ENCODE measurements at regions not wholly inside any gene's neighbourhood (a gene's known extent, or its start where the extent isn't known, plus 50 kb on each side); places are given as distances from the start of the nearest gene placed in this dataset.
A peak's percentile ranks its signal among the peaks of the same experiment; 100 is the strongest.
"Not testable (repeated sequence)": the region's sequence is repeated elsewhere in the genome, so short reads cannot be mapped to it uniquely, and the experiment has no call there.

DNA sequence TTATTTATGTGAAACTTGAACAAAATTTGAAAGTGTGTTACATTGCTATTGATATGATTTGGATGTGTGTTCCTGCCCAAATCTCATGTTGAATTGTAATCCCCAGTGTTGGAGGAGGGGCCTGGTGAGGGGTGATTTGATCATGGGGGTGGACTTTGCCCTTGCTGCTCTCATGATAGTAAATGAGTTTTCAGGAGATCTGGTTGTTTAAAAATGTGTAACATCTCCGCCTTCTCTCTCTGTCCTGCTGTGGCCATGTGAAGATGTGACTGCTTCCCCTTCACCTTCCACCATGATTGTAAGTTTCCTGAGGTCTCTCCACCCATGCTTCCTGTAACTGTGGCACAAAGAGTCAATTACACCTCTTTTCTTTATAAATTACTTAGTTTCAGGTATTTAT, 1731.0 kb downstream of the SLITRK5 start:
- Mint-ChIP-seq H3K9me3 (no peaks in the 10 kb centered on the region), H3K36me3 (no peaks in the 10 kb centered on the region), H3K27ac (no peak overlapping the region), H3K4me1 (peaks cover 26% of the 10 kb centered on the region), H3K27me3 (ENCODE audit: low read depth) (no peaks in the 10 kb centered on the region), H3K4me3 (no peak overlapping the region)
- CTCF ChIA-PET = no interaction called here
- DNase-seq (ENCODE audit: low spot score) = no peak
- POLR2A ChIA-PET = no interaction called here
- TF ChIP-seq MYBL2 (CRISPR knock-in tag; IDR thresholded peaks at IDR 0.05) = no peak
- no peak for ATAC-seq

DNA sequence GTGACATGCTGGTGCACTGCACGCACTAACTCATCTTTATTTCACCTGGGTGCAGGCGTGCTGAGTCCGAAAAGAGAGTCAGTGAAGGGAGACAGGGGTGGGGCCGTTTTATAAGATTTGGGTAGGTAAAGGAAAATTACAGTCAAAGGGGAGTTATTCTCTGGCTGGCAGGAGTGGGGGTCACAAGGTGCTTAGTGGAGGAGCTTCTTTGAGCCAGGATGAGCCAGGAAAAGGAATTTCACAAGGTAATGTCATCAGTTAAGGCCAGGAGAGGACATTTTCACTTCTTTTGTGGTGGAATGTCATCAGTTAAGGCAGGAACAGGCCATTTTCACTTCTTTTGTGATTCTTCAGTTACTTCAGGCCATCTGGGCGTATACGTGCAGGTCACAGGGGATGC, 1734.9 kb downstream of the SLITRK5 start:
- Mint-ChIP-seq H3K27ac (peak overlapping the region; percentile 63; the same call in 1 of the 2 replicates), H3K4me1 (peaks cover 19% of the 10 kb centered on the region)
- H3K36me3 Mint-ChIP-seq; ATAC-seq; H3K27me3 Mint-ChIP-seq (ENCODE audit: low read depth); H3K9me3 Mint-ChIP-seq; POLR2A ChIA-PET; DNase-seq (ENCODE audit: low spot score); H3K4me3 Mint-ChIP-seq: not testable (repeated sequence)
- CTCF ChIA-PET = interaction anchor here (0.5 kb wide), 1 partner anchor 28 kb away, joined by 5 read pairs; no protein-coding TSS in a partner anchor

DNA sequence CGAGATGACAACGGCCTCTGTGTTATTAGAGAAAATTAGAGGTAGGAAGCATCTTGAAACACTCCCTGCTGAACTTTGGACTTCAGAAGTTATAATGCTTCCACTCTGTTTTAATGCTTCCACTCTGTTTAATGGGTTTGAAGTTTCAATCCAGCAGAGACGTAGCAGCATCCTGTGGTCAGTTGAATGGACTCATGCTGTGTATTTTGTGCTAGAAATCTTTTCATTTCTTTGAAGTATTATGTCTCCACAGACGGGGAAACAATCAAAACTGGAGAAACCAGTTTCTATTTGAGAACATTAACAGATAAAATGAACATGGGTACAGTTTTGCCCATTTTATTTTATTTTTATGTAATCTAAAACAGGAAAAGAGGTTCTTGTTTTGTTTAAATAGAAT, 1736.2 kb downstream of the SLITRK5 start:
- ChIA-PET CTCF (no interaction called here), POLR2A (no interaction called here)
- Mint-ChIP-seq H3K4me1 (peaks cover 11% of the 10 kb centered on the region), H3K27me3 (ENCODE audit: low read depth) (no peaks in the 10 kb centered on the region), H3K4me3 (no peak overlapping the region), H3K36me3 (no peaks in the 10 kb centered on the region), H3K9me3 (no peaks in the 10 kb centered on the region), H3K27ac (no peak overlapping the region)
- DNase-seq (ENCODE audit: low spot score) (no peak), ATAC-seq (no peak)
- TF ChIP-seq OVOL2 (CRISPR knock-in tag; IDR thresholded peaks at IDR 0.05; ENCODE audit: borderline replicate concordance) (no peak), SMAD4 (CRISPR knock-in tag; IDR thresholded peaks at IDR 0.05) (no peak), ZNF219 (CRISPR knock-in tag; IDR thresholded peaks at IDR 0.05; ENCODE audit: borderline replicate concordance) (no peak), IRF2 (CRISPR knock-in tag; IDR thresholded peaks at IDR 0.05; ENCODE audit: borderline replicate concordance, low read depth) (no peak), ATF2 (CRISPR knock-in tag; IDR thresholded peaks at IDR 0.05; ENCODE audit: borderline replicate concordance, low read depth) (no peak), FOXP1 (CRISPR knock-in tag; IDR thresholded peaks at IDR 0.05; ENCODE audit: borderline replicate concordance) (no peak), JUN (CRISPR knock-in tag; IDR thresholded peaks at IDR 0.05) (no peak), PRRX2 (CRISPR knock-in tag; IDR thresholded peaks at IDR 0.05) (no peak), ATF1 (CRISPR knock-in tag; IDR thresholded peaks at IDR 0.05) (no peak)

DNA sequence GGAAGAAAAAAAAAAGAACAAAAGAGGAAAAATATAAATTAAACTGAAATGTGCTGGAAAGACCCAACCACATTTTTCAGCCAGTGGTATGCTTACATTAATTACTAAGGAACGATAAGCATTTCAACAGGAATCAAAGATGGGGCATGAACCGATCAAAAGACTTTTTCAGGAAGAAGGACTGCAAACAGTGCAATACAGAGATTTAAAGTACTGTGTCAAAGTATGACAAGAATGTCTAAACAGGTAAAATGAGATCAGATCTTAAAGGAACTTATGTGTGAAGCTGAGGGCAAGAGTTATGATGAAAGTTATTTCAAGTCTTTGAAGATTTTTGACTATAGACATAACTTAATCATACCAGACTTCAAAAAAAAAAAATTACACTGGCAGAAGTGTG, 1761.8 kb downstream of the SLITRK5 start:
- no peak for TF ChIP-seq OVOL2 (CRISPR knock-in tag; IDR thresholded peaks at IDR 0.05; ENCODE audit: borderline replicate concordance)
- no peak for TF ChIP-seq TP53 (CRISPR knock-in tag; IDR thresholded peaks at IDR 0.05)
- no peak for TF ChIP-seq CBFB (CRISPR knock-in tag; IDR thresholded peaks at IDR 0.05; ENCODE audit: low read depth)
- TF ChIP-seq PRDM15 (CRISPR knock-in tag; IDR thresholded peaks at IDR 0.05) = no peak
- no peak for TF ChIP-seq ATF1 (CRISPR knock-in tag; IDR thresholded peaks at IDR 0.05)
- no peak for TF ChIP-seq TEAD1 (CRISPR knock-in tag; IDR thresholded peaks at IDR 0.05)
- TF ChIP-seq, protein P1, sequence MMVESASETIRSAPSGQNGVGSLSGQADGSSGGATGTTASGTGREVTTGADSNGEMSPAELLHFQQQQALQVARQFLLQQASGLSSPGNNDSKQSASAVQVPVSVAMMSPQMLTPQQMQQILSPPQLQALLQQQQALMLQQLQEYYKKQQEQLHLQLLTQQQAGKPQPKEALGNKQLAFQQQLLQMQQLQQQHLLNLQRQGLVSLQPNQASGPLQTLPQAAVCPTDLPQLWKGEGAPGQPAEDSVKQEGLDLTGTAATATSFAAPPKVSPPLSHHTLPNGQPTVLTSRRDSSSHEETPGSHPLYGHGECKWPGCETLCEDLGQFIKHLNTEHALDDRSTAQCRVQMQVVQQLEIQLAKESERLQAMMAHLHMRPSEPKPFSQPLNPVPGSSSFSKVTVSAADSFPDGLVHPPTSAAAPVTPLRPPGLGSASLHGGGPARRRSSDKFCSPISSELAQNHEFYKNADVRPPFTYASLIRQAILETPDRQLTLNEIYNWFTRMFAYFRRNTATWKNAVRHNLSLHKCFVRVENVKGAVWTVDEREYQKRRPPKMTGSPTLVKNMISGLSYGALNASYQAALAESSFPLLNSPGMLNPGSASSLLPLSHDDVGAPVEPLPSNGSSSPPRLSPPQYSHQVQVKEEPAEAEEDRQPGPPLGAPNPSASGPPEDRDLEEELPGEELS (CRISPR knock-in tag; IDR thresholded peaks at IDR 0.05) = no peak
- TF ChIP-seq NR3C1 (CRISPR knock-in tag; conservative IDR thresholded peaks at IDR 0.05; ENCODE audit: low read depth) = no peak
- TF ChIP-seq, protein P2, sequence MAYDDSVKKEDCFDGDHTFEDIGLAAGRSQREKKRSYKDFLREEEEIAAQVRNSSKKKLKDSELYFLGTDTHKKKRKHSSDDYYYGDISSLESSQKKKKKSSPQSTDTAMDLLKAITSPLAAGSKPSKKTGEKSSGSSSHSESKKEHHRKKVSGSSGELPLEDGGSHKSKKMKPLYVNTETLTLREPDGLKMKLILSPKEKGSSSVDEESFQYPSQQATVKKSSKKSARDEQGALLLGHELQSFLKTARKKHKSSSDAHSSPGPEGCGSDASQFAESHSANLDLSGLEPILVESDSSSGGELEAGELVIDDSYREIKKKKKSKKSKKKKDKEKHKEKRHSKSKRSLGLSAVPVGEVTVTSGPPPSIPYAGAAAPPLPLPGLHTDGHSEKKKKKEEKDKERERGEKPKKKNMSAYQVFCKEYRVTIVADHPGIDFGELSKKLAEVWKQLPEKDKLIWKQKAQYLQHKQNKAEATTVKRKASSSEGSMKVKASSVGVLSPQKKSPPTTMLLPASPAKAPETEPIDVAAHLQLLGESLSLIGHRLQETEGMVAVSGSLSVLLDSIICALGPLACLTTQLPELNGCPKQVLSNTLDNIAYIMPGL (CRISPR knock-in tag; IDR thresholded peaks at IDR 0.05) = no peak
- H3K27me3 Mint-ChIP-seq (ENCODE audit: low read depth) = no peaks in the 10 kb centered on the region
- H3K9me3 Mint-ChIP-seq = peaks cover 7% of the 10 kb centered on the region
- CTCF ChIA-PET = no interaction called here
- no peak for ATAC-seq
- no peaks in the 10 kb centered on the region for H3K36me3 Mint-ChIP-seq
- no peaks in the 10 kb centered on the region for H3K4me1 Mint-ChIP-seq
- no peak overlapping the region for H3K4me3 Mint-ChIP-seq
- H3K27ac Mint-ChIP-seq = no peak overlapping the region
- POLR2A ChIA-PET = no interaction called here
- DNase-seq (ENCODE audit: low spot score) = no peak

DNA sequence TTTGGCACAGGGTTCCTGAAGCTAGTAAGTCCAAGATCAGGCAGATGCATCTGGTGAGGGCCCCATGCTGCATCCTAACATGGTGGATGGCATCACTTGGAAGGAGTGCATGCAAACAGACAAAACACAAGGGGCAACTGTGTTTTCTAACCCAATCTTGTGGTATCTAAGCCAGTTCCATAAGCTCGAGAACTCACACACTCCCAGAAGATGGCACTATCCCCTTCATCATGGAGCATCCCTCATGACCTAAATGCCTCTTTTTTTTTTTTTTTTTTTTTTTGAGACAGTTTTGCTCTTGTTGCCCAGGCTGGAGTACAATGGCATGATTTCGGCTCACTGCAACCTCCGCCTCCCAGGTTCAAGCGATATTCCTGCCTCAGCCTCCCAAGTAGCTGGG, 1763.5 kb downstream of the SLITRK5 start:
- H3K27me3 Mint-ChIP-seq (ENCODE audit: low read depth); POLR2A ChIA-PET; H3K36me3 Mint-ChIP-seq; H3K4me1 Mint-ChIP-seq; DNase-seq (ENCODE audit: low spot score); H3K9me3 Mint-ChIP-seq; H3K4me3 Mint-ChIP-seq; H3K27ac Mint-ChIP-seq: not testable (repeated sequence)
- CTCF ChIA-PET = interaction anchor here (0.5 to 1.4 kb wide), 11 partner anchors 9 to 1383 kb away, joined by 3 to 19 read pairs (median 4); no protein-coding TSS in a partner anchor
- peak; percentile 93 for ATAC-seq
